ENCODE measurements at regions not wholly inside any gene's neighbourhood (a gene's known extent, or its start where the extent isn't known, plus 50 kb on each side); places are given as distances from the start of the nearest gene placed in this dataset.

DNA sequence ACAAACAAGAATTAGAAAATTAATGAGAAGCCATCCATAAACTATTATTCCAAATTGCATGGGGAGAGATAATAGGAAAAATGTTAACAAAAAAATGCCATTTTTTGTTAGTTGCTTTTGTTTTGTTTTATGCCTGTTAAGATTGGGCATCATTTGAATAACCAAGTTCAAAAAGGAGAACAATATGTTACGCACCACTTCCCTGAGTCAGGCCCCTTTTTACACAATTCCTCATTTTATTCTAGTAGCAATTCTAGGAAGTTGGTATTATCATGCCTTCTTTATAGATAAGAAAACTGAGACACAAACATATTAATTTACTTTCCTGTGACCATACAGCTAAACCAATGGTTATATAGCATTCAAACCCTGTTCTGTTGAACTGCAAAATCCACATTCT is 736.9 kb upstream of the CCDC54 start:
- Histone ChIP-seq H3K9me3 (ENCODE audit: low read length) (no peaks in the 10 kb centered on the region), H3K4me2 (ENCODE audit: low read depth, low read length, poor library complexity, severe bottlenecking) (no peak overlapping the region), H3K27me3 (ENCODE audit: low read length) (no peaks in the 10 kb centered on the region), H4K20me1 (ENCODE audit: insufficient read depth, low read depth, low read length) (no peaks in the 10 kb centered on the region), H3K79me2 (ENCODE audit: low read length) (no peaks in the 10 kb centered on the region), H3K9me2 (replicated peaks; ENCODE audit: insufficient read depth, low read length) (no peaks in the 10 kb centered on the region), H2AFZ (ENCODE audit: low read length) (no peak overlapping the region), H3K4me3 (ENCODE audit: low read length) (no peak overlapping the region), H3K27ac (ENCODE audit: low read length) (no peak overlapping the region), H3K9ac (ENCODE audit: low read length) (no peak overlapping the region), H3K4me1 (ENCODE audit: low read length) (no peaks in the 10 kb centered on the region), H3K36me3 (ENCODE audit: insufficient read depth, low read length) (no peaks in the 10 kb centered on the region)
- DNase-seq, result no peak

DNA sequence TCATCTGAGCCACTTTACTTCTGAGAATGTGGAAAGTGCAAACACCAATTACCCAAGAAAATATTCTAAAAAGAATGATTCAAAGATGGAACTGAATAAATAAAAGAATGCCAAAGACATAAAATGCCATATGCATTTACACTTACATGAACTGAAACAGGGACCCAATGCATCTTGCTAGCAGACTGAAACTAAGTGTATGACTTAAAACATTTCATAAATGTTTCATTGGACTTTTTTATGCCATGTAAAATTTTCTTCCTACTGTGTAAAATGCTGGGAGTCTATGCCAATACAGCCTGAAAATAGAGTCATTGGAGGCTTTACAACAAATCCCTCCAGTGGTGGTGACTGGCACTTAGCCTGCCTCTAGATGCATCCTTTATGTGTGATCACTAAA is 735.1 kb upstream of the CCDC54 start:
- no peaks in the 10 kb centered on the region for H4K20me1 ChIP-seq (ENCODE audit: insufficient read depth, low read depth, low read length)
- DNase-seq, result no peak
- H3K79me2 ChIP-seq (ENCODE audit: low read length), result no peaks in the 10 kb centered on the region
- H3K4me2 ChIP-seq (ENCODE audit: low read depth, low read length, poor library complexity, severe bottlenecking), result no peak overlapping the region
- H3K4me1 ChIP-seq (ENCODE audit: low read length), result no peaks in the 10 kb centered on the region
- H3K9me3 ChIP-seq (ENCODE audit: low read length), result no peaks in the 10 kb centered on the region
- no peaks in the 10 kb centered on the region for H3K36me3 ChIP-seq (ENCODE audit: insufficient read depth, low read length)
- no peak overlapping the region for H2AFZ ChIP-seq (ENCODE audit: low read length)
- no peaks in the 10 kb centered on the region for H3K27me3 ChIP-seq (ENCODE audit: low read length)
- no peaks in the 10 kb centered on the region for H3K9me2 ChIP-seq (replicated peaks; ENCODE audit: insufficient read depth, low read length)
- no peak overlapping the region for H3K27ac ChIP-seq (ENCODE audit: low read length)
- no peak overlapping the region for H3K4me3 ChIP-seq (ENCODE audit: low read length)
- no peak overlapping the region for H3K9ac ChIP-seq (ENCODE audit: low read length)

DNA sequence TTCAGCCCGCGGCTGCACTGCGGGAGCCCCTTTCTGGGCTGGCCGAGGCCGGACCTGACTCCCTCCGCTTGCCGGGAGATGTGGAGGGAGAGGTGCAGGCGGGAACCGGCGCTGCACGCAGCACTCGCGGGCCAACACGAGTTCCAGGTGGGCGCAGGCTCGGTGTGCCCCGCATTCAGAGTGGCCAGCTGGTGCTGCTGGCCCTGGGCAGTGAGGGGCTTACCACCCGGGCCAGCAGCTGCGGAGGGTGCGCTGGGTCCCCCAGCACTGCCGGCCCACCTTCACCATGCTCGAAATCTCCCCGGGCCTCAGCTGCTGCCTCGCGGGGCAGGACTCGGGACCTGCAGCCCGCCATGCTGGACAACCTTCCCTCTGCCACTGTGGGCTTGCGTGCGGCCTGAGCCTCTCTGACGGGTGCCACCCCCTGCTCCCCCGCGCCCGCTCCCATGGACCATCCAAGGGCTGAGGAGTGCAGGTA is 733.5 kb upstream of the CCDC54 start:
- Histone ChIP-seq H3K4me1 (ENCODE audit: low read length) (no peaks in the 10 kb centered on the region), H3K79me2 (ENCODE audit: low read length) (no peaks in the 10 kb centered on the region), H3K4me3 (ENCODE audit: low read length) (no peak overlapping the region), H3K9me3 (ENCODE audit: low read length) (no peaks in the 10 kb centered on the region), H3K27ac (ENCODE audit: low read length) (no peak overlapping the region), H3K27me3 (ENCODE audit: low read length) (no peaks in the 10 kb centered on the region), H3K36me3 (ENCODE audit: insufficient read depth, low read length) (no peaks in the 10 kb centered on the region), H3K9ac (ENCODE audit: low read length) (no peak overlapping the region), H4K20me1 (ENCODE audit: insufficient read depth, low read depth, low read length) (no peaks in the 10 kb centered on the region), H2AFZ (ENCODE audit: low read length) (no peak overlapping the region), H3K4me2 (ENCODE audit: low read depth, low read length, poor library complexity, severe bottlenecking) (no peak overlapping the region), H3K9me2 (replicated peaks; ENCODE audit: insufficient read depth, low read length) (no peaks in the 10 kb centered on the region)
- DNase-seq, result no peak

DNA sequence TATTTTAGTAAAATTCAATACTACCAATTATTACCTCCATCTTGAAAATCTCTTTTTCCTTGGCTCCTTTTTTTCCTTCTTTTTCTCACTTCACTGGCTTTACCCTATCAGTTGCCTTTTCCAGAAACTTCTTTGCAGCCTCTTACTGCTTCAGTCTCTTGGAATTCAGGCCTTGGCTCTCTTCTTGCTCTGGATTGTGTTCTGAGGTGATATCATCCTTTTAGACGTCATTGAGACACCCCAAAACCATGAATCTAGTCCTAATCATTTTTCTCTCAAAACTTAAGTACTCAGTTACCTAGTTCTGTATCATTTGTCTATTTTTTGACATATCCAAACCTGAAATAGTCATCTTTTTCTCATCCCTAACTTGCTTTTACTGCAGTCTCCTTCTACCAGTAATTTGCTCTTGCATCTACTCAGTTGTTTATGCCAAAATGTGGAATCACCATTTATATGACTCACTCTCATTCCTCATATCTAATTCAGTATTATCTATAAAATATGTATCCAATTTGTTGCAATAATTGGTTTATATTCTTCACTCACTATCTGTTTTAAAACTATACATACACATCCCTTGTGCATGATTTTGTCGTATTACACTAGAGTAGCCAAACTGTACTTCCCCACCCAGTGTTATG is 703.2 kb upstream of the CCDC54 start:
- DNase-seq, result no peak
- Histone ChIP-seq H4K20me1 (ENCODE audit: insufficient read depth, low read depth, low read length) (no peaks in the 10 kb centered on the region), H3K4me2 (ENCODE audit: low read depth, low read length, poor library complexity, severe bottlenecking) (no peak overlapping the region), H3K9me2 (replicated peaks; ENCODE audit: insufficient read depth, low read length) (no peaks in the 10 kb centered on the region), H3K27me3 (ENCODE audit: low read length) (no peaks in the 10 kb centered on the region), H3K4me1 (ENCODE audit: low read length) (no peaks in the 10 kb centered on the region), H3K9me3 (ENCODE audit: low read length) (no peaks in the 10 kb centered on the region), H2AFZ (ENCODE audit: low read length) (no peak overlapping the region), H3K9ac (ENCODE audit: low read length) (no peak overlapping the region), H3K36me3 (ENCODE audit: insufficient read depth, low read length) (no peaks in the 10 kb centered on the region), H3K27ac (ENCODE audit: low read length) (no peak overlapping the region), H3K79me2 (ENCODE audit: low read length) (no peaks in the 10 kb centered on the region), H3K4me3 (ENCODE audit: low read length) (no peak overlapping the region)

DNA sequence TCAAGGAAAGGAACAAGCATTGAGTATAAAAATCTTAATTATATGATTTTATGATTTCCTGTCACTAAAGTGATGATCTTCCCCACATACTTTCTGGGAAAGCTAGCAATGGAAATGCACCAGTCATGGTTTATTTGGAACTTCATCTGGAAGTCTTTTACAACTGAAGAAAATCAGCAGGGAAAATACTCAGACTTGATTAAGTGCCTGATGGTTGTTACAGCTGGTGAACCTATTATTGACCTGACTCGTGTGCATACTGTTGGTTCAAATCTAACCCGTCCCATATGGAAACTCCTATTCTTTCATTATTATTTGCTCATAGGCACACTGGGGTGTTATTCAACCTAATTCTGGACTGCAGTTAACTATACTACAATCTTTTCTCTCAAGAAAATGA is 701.8 kb upstream of the CCDC54 start:
- Histone ChIP-seq H3K79me2 (ENCODE audit: low read length) (no peaks in the 10 kb centered on the region), H2AFZ (ENCODE audit: low read length) (no peak overlapping the region), H4K20me1 (ENCODE audit: insufficient read depth, low read depth, low read length) (no peaks in the 10 kb centered on the region), H3K27me3 (ENCODE audit: low read length) (no peaks in the 10 kb centered on the region), H3K4me3 (ENCODE audit: low read length) (no peak overlapping the region), H3K4me1 (ENCODE audit: low read length) (no peaks in the 10 kb centered on the region), H3K9ac (ENCODE audit: low read length) (no peak overlapping the region), H3K27ac (ENCODE audit: low read length) (no peak overlapping the region), H3K4me2 (ENCODE audit: low read depth, low read length, poor library complexity, severe bottlenecking) (no peak overlapping the region), H3K36me3 (ENCODE audit: insufficient read depth, low read length) (no peaks in the 10 kb centered on the region), H3K9me3 (ENCODE audit: low read length) (no peaks in the 10 kb centered on the region), H3K9me2 (replicated peaks; ENCODE audit: insufficient read depth, low read length) (no peaks in the 10 kb centered on the region)
- DNase-seq, result no peak

DNA sequence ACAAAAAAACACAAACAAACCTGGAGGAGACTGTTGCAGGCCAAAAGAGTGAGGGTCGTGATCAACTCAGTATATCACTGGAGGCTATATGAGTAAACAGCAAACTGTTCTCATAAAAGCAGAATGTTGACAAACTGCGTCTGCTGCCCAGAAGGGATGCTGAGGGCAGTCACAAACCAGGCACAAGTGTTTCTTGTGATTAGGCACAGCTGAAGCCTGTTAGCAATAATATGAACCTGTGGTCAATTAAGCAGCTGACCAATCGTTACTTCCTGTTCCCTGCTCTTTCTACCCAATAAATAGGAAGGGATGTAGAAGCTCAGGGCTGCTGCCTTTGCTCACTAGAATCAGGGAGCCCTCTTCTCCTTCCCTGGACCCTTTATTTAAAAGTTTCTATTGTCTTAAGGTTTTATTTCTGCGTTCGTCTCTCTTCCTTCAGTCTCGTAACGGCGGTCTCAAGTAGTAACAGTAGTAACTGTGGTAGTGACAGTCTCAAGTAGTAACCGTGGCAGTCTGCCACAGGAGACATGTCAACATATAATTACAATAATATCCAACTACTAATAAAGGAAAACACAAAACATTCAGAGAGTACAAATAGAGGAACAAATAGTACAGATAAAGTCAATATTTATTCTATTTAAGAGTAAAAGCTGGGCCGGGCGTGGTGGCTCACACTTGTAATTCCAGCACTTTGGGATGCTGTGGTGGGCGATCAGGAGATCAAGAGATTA is 698.4 kb upstream of the CCDC54 start:
- no peaks in the 10 kb centered on the region for H3K9me3 ChIP-seq (ENCODE audit: low read length)
- H3K9ac ChIP-seq (ENCODE audit: low read length), result no peak overlapping the region
- 0 out of 2 replicates have a peak, but pooled peaks cover 2% of the 10 kb centered on the region for H3K27me3 ChIP-seq (ENCODE audit: low read length)
- H3K4me2 ChIP-seq (ENCODE audit: low read depth, low read length, poor library complexity, severe bottlenecking), result no peak overlapping the region
- no peak overlapping the region for H3K4me3 ChIP-seq (ENCODE audit: low read length)
- DNase-seq, result no peak
- H4K20me1 ChIP-seq (ENCODE audit: insufficient read depth, low read depth, low read length), result no peaks in the 10 kb centered on the region
- no peaks in the 10 kb centered on the region for H3K79me2 ChIP-seq (ENCODE audit: low read length)
- H3K27ac ChIP-seq (ENCODE audit: low read length), result no peak overlapping the region
- no peaks in the 10 kb centered on the region for H3K36me3 ChIP-seq (ENCODE audit: insufficient read depth, low read length)
- H3K9me2 ChIP-seq (replicated peaks; ENCODE audit: insufficient read depth, low read length), result no peaks in the 10 kb centered on the region
- H2AFZ ChIP-seq (ENCODE audit: low read length), result no peak overlapping the region
- no peaks in the 10 kb centered on the region for H3K4me1 ChIP-seq (ENCODE audit: low read length)

DNA sequence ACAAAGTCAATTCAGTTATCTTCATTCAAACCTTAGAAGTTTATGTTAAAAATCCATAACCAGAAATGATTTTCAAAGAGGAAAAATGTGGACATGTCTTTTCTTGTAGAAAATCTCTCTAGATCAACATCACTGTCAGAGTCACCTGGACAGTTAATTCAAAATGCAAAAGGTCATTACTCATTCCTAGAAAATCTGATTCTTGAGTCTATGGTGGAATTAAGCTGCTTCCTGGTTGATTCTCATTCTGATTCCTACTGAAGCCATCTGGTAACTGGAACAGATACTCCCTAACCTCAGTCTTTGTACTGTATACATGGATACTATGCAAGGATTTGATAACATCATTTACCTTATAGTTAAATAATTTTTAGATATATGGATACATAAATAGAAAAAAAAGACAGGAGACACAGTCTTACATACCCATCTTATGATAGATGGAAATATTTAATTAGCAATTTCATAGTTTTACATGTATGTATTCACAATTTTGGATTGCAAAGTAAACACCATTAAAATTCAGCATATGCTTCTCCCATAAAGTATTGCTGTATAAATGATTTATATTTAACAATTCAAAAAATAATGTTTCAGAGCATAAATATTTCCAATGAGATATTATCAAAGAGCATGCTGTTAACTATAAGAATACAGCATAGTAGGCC is 693.2 kb upstream of the CCDC54 start:
- no peaks in the 10 kb centered on the region for H3K4me1 ChIP-seq (ENCODE audit: low read length)
- no peak overlapping the region for H3K9ac ChIP-seq (ENCODE audit: low read length)
- 0 out of 2 replicates have a peak, but pooled peaks cover 2% of the 10 kb centered on the region for H3K27me3 ChIP-seq (ENCODE audit: low read length)
- H3K4me3 ChIP-seq (ENCODE audit: low read length), result no peak overlapping the region
- H4K20me1 ChIP-seq (ENCODE audit: insufficient read depth, low read depth, low read length), result no peaks in the 10 kb centered on the region
- H2AFZ ChIP-seq (ENCODE audit: low read length), result no peak overlapping the region
- no peak overlapping the region for H3K4me2 ChIP-seq (ENCODE audit: low read depth, low read length, poor library complexity, severe bottlenecking)
- no peak for DNase-seq
- no peaks in the 10 kb centered on the region for H3K36me3 ChIP-seq (ENCODE audit: insufficient read depth, low read length)
- no peaks in the 10 kb centered on the region for H3K79me2 ChIP-seq (ENCODE audit: low read length)
- no peaks in the 10 kb centered on the region for H3K9me3 ChIP-seq (ENCODE audit: low read length)
- no peaks in the 10 kb centered on the region for H3K9me2 ChIP-seq (replicated peaks; ENCODE audit: insufficient read depth, low read length)
- H3K27ac ChIP-seq (ENCODE audit: low read length), result no peak overlapping the region

DNA sequence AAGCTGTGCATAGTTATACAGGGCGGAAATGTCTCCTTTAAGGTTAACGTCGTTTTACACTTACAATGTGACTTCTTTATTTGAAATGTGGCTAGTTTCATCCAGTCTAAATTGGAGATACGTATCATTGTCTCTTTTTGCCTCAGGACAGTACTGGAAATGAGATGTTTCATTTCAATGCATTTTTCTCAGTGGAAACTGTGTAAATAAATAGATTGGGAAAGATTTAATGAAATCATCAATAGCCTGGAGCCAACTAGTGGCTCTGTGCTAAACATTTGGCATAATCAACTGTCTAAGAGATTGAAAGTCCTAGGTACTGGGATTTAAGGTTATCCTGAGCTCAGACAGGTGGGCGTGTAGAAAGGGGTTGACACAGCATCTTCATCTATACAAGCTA is 691.5 kb upstream of the CCDC54 start:
- 0 out of 2 replicates have a peak, but pooled peaks cover 2% of the 10 kb centered on the region for H3K27me3 ChIP-seq (ENCODE audit: low read length)

More for the DNA sequence above, 691.5 kb upstream of the CCDC54 start:
- no peak overlapping the region for H3K9ac ChIP-seq (ENCODE audit: low read length)
- no peak overlapping the region for H3K4me2 ChIP-seq (ENCODE audit: low read depth, low read length, poor library complexity, severe bottlenecking)
- no peaks in the 10 kb centered on the region for H3K79me2 ChIP-seq (ENCODE audit: low read length)
- no peaks in the 10 kb centered on the region for H3K9me3 ChIP-seq (ENCODE audit: low read length)
- H3K27ac ChIP-seq (ENCODE audit: low read length), result no peak overlapping the region
- H3K4me3 ChIP-seq (ENCODE audit: low read length), result no peak overlapping the region
- no peaks in the 10 kb centered on the region for H3K36me3 ChIP-seq (ENCODE audit: insufficient read depth, low read length)
- no peaks in the 10 kb centered on the region for H3K9me2 ChIP-seq (replicated peaks; ENCODE audit: insufficient read depth, low read length)
- no peaks in the 10 kb centered on the region for H4K20me1 ChIP-seq (ENCODE audit: insufficient read depth, low read depth, low read length)
- H2AFZ ChIP-seq (ENCODE audit: low read length), result no peak overlapping the region
- no peak for DNase-seq
- no peaks in the 10 kb centered on the region for H3K4me1 ChIP-seq (ENCODE audit: low read length)

Data from Karpas-422 (cell line).